HL-60 (cell line): ENCODE measurements at regions not wholly inside any gene's neighbourhood (a gene's known extent, or its start where the extent isn't known, plus 50 kb on each side); places are given as distances from the start of the nearest gene placed in this dataset.
"Not testable (repeated sequence)": the region's sequence is repeated elsewhere in the genome, so short reads cannot be mapped to it uniquely, and the experiment has no call there.

Experiments
- DNase-seq, 2 experiments: peaks; one replicate each; pipeline ENCODE4 v3.0.0-alpha.2; 2010 to 2020; ENCODE audit warnings: low read depth in 1 of 2, low spot score in 1 of 2
- H3K27ac ChIP-seq: fragments of 250-450 bp; sonication (Bioruptor Pico); replicated peaks from 2 replicates; pipeline ENCODE4 v1.5.1; 2020; ENCODE audit warnings: mild to moderate bottlenecking, moderate library complexity
- H3K27me3 ChIP-seq: fragments of 250-450 bp; sonication (Bioruptor Pico); 2 replicates; pipeline ENCODE4 v1.5.1; 2021; ENCODE audit warnings: mild to moderate bottlenecking, moderate library complexity; ENCODE audit not compliant: insufficient read depth, poor library complexity, severe bottlenecking
- H3K4me3 ChIP-seq: replicated peaks from 2 replicates; pipeline ENCODE4 v1.5.1; 2011; ENCODE audit warnings: mild to moderate bottlenecking, control low read depth, low read length; ENCODE audit not compliant: insufficient read depth
- GABPA ChIP-seq: IDR thresholded peaks from 2 replicates; pipeline ENCODE4 v1.6.1; 2012; ENCODE audit warnings: low read depth
- POLR2AphosphoS5 ChIP-seq: IDR thresholded peaks from 2 replicates; pipeline ENCODE4 v1.6.1; 2012; ENCODE audit warnings: low read depth
- REST ChIP-seq: IDR thresholded peaks from 2 replicates; pipeline ENCODE4 v1.6.1; 2012; ENCODE audit warnings: low read depth; ENCODE audit not compliant: insufficient replicate concordance
- SPI1 ChIP-seq: IDR thresholded peaks from 2 replicates; pipeline ENCODE4 v1.6.1; 2012; ENCODE audit warnings: low read depth, mild to moderate bottlenecking, borderline replicate concordance
- TF ChIP-seq, protein P1 (sequence below): IDR thresholded peaks from one replicate; pipeline ENCODE4 v1.5.1; 2011; ENCODE audit warnings: low read length, control low read depth, inconsistent platforms; ENCODE audit not compliant: insufficient read depth

GRCh38 chr7:138366676-138367075 lies 93.4 kb upstream of the TRIM24 start:
- DNase-seq, H3K27ac ChIP-seq, H3K27me3 ChIP-seq, H3K4me3 ChIP-seq: not testable (repeated sequence)

GRCh38 chr7:138369797-138370196 lies 90.3 kb upstream of the TRIM24 start:
- no peak overlapping the region for H3K27ac ChIP-seq
- no peak overlapping the region for H3K4me3 ChIP-seq
- H3K27me3 ChIP-seq: no peaks in the 10 kb centered on the region
- no peak for DNase-seq
- TF ChIP-seq, protein P1, sequence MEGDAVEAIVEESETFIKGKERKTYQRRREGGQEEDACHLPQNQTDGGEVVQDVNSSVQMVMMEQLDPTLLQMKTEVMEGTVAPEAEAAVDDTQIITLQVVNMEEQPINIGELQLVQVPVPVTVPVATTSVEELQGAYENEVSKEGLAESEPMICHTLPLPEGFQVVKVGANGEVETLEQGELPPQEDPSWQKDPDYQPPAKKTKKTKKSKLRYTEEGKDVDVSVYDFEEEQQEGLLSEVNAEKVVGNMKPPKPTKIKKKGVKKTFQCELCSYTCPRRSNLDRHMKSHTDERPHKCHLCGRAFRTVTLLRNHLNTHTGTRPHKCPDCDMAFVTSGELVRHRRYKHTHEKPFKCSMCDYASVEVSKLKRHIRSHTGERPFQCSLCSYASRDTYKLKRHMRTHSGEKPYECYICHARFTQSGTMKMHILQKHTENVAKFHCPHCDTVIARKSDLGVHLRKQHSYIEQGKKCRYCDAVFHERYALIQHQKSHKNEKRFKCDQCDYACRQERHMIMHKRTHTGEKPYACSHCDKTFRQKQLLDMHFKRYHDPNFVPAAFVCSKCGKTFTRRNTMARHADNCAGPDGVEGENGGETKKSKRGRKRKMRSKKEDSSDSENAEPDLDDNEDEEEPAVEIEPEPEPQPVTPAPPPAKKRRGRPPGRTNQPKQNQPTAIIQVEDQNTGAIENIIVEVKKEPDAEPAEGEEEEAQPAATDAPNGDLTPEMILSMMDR: no peak
- TF ChIP-seq SPI1 (no peak), GABPA (no peak), POLR2AphosphoS5 (no peak), REST (no peak)

DNA sequence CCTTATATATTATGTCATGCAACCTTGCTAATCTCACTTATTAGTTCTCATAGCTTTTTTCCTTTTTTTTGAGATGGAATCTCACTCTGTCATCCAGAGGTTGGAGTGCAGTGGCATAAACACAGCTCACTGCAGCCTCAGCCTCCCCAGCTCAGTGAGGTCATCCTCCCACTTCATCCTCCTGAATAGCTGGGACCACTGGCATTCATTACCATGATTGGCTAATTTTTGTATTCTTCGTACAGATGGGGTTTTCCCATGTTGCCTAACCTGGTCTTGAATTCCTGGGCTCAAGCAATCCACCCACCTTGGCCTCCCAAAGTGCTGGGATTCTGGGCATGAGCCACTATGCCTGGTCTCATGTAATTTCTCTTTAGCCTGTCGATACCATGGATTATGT lies 89.1 kb upstream of the TRIM24 start:
- H3K4me3 ChIP-seq: no peak overlapping the region
- no peak overlapping the region for H3K27ac ChIP-seq
- no peak for TF ChIP-seq POLR2AphosphoS5
- no peak for DNase-seq
- H3K27me3 ChIP-seq: no peaks in the 10 kb centered on the region

DNA sequence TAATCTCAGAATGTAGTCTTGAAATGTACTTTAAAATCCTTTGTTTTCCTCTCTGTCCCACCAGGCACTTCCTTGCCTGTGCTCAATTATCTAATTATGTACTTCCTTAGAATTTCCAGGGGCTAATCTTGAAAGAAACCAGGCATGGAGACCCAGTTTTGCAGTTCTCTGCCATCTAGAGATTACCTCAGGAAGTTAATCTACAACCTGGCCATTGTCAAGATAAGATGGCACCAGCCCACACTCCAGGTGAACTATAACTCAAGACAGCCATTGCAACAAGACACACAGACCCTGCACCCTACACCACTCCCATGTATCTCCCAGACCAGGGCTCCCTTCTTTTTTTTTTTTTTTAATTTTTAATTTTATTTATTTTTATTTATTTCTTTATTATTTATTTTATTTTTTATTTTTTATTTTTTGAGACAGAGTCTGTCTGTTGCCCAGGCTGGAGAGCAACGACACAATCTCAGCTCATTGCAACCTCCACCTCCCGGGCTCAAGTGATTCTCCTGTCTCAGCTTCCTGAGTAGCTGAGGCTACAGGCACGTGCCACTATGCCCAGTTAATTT lies 85.9 kb upstream of the TRIM24 start:
- H3K27ac ChIP-seq: no peak overlapping the region
- no peak for DNase-seq
- H3K4me3 ChIP-seq: no peak overlapping the region
- no peaks in the 10 kb centered on the region for H3K27me3 ChIP-seq
- TF ChIP-seq, protein P1: no peak
- TF ChIP-seq REST: no peak
- TF ChIP-seq SPI1: no peak
- no peak for TF ChIP-seq GABPA
- TF ChIP-seq POLR2AphosphoS5: no peak

DNA sequence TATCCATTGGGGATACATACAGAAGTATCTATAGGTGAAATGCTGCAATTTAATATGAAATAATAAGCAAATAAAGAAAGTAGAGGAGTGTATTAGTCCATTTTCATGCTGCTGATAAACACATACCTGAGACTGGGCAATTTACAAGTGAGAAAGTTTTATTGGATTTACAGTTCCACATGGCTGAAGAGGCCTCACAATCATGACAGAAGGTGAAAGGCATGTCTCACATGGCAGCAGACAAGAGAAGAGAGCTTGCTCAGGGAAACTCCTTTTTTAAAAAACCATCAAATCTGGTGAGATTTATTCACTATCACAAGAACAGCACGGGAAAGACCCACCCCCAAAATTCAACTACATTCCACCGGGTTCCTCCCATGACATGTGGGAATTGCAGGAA lies 82.8 kb upstream of the TRIM24 start:
- H3K27ac ChIP-seq: no peak overlapping the region
- no peaks in the 10 kb centered on the region for H3K27me3 ChIP-seq
- H3K4me3 ChIP-seq: no peak overlapping the region
- no peak for TF ChIP-seq SPI1
- TF ChIP-seq, protein P1: no peak
- TF ChIP-seq POLR2AphosphoS5: no peak
- no peak for TF ChIP-seq REST
- no peak for TF ChIP-seq GABPA
- no peak for DNase-seq
